ENCODE measurements at regions not wholly inside any gene's neighbourhood (a gene's known extent, or its start where the extent isn't known, plus 50 kb on each side); places are given as distances from the start of the nearest gene placed in this dataset.

DNA sequence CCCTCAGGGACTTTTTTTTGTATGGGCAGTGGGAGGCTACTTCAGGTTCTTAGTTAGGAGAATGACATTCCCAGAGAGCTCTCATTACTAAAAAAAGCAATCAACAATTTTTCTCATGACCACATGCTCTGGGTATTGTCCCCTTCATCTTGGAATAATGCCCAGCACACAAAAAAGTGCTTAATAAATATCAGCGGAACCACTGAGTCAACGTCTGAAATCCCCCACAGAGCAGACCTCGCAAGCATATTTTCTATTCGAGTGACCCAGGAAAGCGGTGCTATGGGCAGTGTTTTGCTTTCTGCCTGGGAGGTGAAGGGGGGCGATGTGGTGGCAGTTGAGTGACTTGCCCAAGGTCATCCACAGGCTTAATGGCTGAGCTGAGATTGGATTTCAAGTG lies 493.4 kb upstream of the ZMIZ1 start:
- DNase-seq = no peak

- DNase-seq = no peak
Observed at GRCh38 chr10:78576276-78576675, 492.5 kb upstream of the ZMIZ1 start.

- DNase-seq = no peak
Observed at GRCh38 chr10:78577712-78578111, 491.1 kb upstream of the ZMIZ1 start.

DNA sequence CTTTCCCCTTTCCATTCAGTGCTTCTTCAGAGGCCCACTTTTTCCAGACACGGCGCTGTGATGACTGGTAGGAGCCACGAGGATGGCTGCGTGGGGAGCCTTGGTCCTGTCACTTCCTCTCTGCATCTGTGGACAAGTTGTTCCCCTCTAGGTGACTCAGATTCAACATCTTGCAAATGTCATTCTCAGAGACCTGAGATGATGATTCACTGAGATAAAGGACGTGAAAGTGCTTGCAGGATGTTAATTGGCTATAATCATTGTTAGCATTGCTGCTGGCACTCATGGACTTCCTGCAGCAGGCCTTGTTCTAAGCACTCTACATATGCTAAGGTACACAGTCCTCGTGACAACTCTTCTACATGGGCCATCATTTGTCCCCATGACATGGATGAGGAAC lies 489.8 kb upstream of the ZMIZ1 start:
- DNase-seq = peak in 1 of 5 donors; percentile 56

DNA sequence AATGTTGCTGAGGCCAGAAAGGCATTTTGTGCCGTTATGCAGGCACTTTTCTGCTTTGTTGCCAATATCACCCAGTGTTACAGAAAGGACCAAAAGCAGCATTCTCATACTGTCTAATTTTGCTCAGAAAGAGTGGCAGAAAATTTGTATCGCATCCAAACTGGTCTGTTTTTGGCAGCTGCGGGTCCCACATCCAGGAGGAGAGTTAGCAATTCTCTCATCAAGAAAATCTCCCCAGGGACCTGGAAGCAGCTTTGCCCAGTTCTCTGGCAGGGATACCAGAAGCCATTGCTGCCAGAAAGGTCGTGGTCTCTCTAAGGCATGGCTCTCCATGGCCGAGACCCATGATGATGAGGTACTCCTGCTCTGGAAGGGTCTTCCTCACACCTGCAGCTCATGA lies 489.2 kb upstream of the ZMIZ1 start:
- no peak for DNase-seq

- DNase-seq = no peak
Observed at GRCh38 chr10:78579995-78580394, 488.8 kb upstream of the ZMIZ1 start.

- DNase-seq = no peak
Observed at GRCh38 chr10:78581133-78581694, 487.6 kb upstream of the ZMIZ1 start.

DNA sequence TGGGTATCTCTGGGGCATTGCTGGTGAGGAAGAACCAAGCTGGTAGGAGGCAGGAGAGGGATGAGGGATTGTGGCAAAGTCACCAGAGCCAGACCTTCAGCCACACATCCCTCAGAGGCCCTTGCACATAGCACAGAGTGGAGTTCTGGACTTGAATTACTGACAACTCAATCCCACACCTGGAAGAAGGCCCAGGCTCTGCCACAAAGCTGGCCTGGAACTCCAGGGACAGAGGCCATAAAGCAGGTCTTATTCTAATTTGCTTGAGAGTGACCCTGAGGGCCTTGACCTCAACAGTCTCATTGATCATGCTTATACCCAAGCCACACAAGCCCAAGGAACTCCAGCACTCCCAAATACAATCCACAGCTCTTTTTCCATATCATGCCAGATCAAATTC lies 486.2 kb upstream of the ZMIZ1 start:
- DNase-seq = no peak

GRCh38 chr10:78584266-78584665 lies 484.5 kb upstream of the ZMIZ1 start:
- no peak for DNase-seq

GRCh38 chr10:78584681-78585080 lies 484.1 kb upstream of the ZMIZ1 start:
- no peak for DNase-seq

DNA sequence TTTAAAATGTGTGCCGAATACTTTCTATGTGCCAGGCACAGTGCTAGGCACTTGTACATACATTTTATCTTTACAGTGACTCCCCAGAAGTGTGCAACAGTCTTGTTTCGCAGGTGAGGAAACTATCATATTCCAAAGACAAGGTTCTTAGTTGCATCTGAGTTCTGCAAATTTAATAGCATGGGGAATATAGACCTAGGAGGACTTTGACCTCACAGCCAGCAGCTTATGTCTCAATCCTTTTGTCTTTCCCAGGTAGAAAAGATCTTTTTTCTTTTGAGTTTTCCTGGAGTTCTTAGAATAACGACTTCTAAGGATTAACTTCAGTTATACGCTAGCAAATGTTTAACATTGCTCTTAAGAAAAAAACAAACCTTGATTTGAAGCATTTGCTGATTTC lies 482.8 kb upstream of the ZMIZ1 start:
- DNase-seq = no peak

DNA sequence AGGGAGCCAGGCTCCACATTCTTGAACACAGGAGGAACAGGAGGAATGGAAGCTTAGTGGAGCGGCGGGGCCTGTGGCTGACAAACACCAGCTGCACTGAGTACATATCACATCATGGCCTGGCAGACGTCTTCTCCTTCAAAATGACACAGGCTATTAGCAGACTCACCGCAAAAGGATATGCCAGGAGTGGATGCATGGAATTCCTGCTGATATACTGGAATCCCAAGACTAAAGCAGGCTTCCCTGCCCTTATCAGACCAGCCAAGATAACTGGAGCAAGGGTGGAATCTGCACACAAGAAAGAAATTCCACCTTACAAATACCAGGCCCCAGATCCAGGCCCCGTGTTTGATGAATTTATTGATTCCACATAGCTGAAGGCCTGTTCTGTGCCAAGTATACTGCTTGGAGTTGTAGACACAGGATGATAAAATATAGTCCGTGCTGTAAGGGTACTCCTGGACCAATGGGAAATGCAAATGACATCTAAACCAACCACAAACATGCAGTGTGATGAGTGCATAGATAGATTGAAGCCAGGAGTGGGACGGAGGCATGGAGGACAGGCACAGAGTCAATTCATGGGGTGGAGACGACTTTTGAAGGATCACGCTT lies 480.5 kb upstream of the ZMIZ1 start:
- no peak for DNase-seq

GRCh38 chr10:78589687-78590086 lies 479.1 kb upstream of the ZMIZ1 start:
- no peak for DNase-seq

DNA sequence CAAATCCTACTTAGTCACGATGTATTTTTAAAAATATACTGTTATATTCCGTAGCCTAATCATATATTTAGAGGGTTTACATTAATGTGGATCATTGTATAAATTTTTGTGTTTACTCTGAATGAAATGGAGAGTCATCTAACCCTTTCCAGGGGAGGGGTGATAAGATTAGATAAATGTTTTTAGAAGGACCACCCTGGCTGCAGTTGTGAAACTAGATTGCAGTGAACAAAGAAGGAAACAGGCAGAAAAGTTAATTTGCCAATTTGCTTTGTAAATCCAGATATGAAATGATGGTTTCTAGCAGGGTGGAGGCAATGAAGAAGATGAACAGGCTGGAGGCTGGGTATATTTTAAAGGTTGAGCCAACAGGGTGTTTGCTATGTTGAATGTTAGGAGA lies 477.7 kb upstream of the ZMIZ1 start:
- no peak for DNase-seq

DNA sequence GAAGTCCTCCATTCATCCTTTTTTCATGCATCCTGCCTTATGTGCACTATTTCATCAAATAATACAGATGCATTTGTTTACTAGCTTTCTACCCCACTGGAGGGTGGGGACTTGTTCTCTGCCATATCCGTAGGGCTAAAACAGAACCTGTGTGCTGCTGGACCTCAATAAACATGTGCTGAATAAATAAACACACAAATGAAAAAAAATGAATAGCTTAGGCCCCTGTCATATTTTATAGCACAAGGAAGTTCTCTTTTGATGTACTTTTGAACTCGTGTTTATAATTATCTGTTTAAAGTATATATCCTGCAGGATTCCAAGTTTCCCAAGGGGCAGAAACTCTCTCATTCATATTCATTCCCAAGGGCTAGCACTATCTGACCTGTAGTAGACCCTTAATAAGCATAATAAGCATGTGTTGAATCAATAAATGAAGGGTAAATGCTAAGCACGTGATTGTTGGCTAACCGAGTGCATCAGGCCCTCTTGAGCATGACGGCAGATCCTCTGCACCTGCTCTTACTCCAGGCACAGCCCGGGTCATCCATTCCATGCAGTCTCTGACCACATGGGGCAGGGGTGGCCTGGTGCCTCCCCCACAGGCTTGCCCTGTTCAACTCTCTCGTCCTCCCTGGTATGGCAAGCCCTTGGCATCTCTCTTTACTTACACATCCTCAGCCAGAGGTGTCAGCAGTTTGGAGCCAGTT lies 474.1 kb upstream of the ZMIZ1 start:
- no peak for DNase-seq

GRCh38 chr10:78595269-78595619 lies 473.5 kb upstream of the ZMIZ1 start:
- DNase-seq = no peak

DNA sequence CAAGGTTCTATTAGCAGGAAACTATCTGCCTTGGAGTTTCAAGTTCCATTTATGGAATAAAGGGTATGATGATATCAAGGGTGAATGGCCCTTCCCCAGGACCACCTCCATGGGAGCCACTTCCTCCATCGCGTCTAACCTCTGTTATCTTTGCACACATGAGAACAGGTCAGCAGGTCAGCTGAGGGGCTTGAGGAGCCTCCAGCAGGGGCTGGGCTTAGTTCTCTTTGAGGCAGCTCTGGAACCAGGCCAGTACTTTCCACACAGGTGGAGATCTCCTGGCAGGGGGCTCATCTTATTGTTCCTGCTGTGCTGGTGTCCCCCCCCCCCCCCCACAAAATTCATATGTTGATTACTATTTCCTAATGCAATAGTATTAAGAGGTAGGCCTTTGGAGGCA lies 472.2 kb upstream of the ZMIZ1 start:
- no peak for DNase-seq

DNA sequence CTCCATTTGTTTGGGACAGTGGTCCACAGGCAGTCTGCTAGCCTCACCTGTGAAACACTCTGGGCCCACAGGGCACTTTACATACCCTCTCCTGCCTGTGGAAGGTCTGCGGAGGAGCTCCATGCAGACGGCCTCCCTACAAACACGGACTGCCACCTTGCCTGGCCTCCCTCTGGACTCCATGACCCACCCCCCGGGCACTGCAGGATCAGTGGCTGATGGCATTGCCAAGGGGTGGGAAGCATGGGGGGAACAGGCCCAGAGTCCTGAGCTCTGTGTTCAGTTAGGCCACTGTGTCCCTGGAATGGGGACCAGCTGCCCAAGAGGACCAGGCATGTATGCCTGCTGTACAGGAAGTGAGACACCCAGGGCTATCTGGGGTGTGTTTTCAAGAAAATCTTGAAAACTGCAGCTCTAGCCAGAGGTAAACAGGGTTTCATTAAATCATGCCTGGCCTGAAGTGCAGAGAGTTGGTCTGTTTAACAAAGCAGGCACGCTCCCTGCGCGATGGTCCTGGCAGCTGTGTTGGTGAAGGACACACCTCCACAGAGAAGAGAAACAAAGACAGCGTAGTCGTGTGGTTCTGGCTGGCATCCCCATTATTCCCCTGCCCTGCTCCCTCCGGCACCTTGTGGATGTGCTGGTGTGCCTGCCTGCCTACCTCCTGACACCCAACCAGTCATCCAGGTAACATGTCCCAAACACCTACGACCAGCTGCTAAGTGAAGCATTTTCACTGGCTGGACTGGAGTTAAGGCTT lies 470.8 kb upstream of the ZMIZ1 start:
- no peak for DNase-seq

- DNase-seq = no peak
Observed at GRCh38 chr10:78599122-78599853, 469.5 kb upstream of the ZMIZ1 start.

- no peak for DNase-seq
Observed at GRCh38 chr10:78600121-78600665, 468.6 kb upstream of the ZMIZ1 start.

GRCh38 chr10:78600740-78601139 lies 468.0 kb upstream of the ZMIZ1 start:
- no peak for DNase-seq

DNA sequence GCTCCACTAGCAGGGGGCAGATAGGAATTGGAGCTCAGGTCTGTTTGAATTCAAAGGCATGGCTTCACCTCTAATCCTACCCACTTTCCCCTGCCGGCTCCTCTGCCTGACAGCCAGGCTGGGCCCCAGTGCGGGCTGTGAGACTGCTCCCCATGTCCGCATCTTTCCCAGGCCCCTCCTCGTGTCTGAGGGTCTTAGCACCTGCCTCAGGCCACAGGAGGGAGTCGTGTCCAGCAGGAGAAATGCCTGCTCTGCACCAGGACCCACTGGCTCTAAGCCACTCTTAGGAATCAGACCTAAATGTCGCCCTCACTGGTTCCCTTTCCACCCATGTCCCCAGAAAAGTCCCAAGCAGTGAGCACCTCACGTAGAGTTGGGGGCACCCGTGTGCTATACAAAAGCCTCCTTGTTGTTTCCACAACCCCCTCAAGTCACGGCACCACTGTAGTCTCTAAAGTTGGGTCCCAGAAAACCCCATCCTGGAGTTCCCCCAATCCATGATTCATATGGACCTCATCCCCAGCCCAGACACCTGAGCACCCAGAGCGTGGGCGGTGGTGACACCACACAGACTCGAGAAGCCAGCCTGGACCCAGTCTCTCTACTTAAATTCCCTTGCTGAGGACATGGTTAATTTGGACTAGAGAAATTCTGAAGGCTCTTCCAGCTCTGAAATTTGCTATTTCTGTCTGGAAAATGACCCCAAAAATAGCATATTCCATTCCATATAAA lies 466.4 kb upstream of the ZMIZ1 start:
- DNase-seq = no peak
